Gastroesophageal sphincter (tissue), 4 donors: ENCODE measurements at regions not wholly inside any gene's neighbourhood (a gene's known extent, or its start where the extent isn't known, plus 50 kb on each side); places are given as distances from the start of the nearest gene placed in this dataset.

Experiments
- ATAC-seq: fragments of 150-250 bp; one replicate; pipeline ENCODE4 v1.9.1; 2016; ENCODE audit warnings: mild to moderate bottlenecking, moderate library complexity
- H3K27ac ChIP-seq, 4 donors: fragments of 200-600 bp; sonication (generic) in 3 of 4; 1 replicate in 3 of 4; 2 replicates in 1 of 4; pipeline ENCODE4 v1.5.1; 2016 to 2019
- H3K27me3 ChIP-seq: fragments of 200-600 bp; sonication (generic); one replicate; pipeline ENCODE4 v1.5.1; 2019
- H3K36me3 ChIP-seq, 2 donors: fragments of 200-600 bp; sonication (generic); one replicate each; pipeline ENCODE4 v1.5.1; 2019; ENCODE audit warnings: control low read depth in 1 of 2
- H3K4me1 ChIP-seq, 3 donors: fragments of 200-600 bp; sonication (generic); 1 replicate in 2 of 3; 2 replicates in 1 of 3; pipeline ENCODE4 v1.5.1; 2016 to 2019; ENCODE audit warnings: control low read depth in 2 of 3
- H3K4me3 ChIP-seq, 2 donors: fragments of 200-600 bp; sonication (generic); one replicate each; pipeline ENCODE4 v1.5.1; 2019; ENCODE audit warnings: mild to moderate bottlenecking in 1 of 2, moderate library complexity in 1 of 2
- H3K9me3 ChIP-seq, 3 donors: fragments of 200-600 bp; sonication (generic); one replicate each; pipeline ENCODE4 v1.5.1; 2017 to 2019; ENCODE audit warnings: control low read depth in 2 of 3
- CTCF ChIP-seq, 4 experiments: fragments of 200-600 bp in 2 of 4; fragments of 450-650 bp in 2 of 4; sonication (generic) in 1 of 4; IDR thresholded peaks; one replicate each; pipeline ENCODE4 v1.5.1; 2017 to 2019; ENCODE audit warnings: antibody characterized with exemption in 4 of 4, mild to moderate bottlenecking in 2 of 4, moderate library complexity in 2 of 4
- EP300 ChIP-seq: sonication (generic); formaldehyde crosslinking; IDR thresholded peaks from one replicate; pipeline ENCODE4 v1.6.1; 2017; ENCODE audit warnings: antibody characterized with exemption, mild to moderate bottlenecking
- POLR2A ChIP-seq, 2 donors: fragments of 450-650 bp; IDR thresholded peaks; one replicate each; pipeline ENCODE4 v1.6.1; 2017; ENCODE audit warnings: antibody characterized with exemption in 2 of 2, mild to moderate bottlenecking in 2 of 2, moderate library complexity in 1 of 2
- POLR2AphosphoS5 ChIP-seq: sonication (generic); formaldehyde crosslinking; IDR thresholded peaks from one replicate; pipeline ENCODE4 v1.6.1; 2017; ENCODE audit warnings: antibody characterized with exemption
- WGBS, 2 donors: methylation state at CpG; one replicate each; pipeline ENCODE4 v1.1.5; 2018; ENCODE audit warnings: low coverage in 1 of 2; 5-methylcytosine and 5-hydroxymethylcytosine counted together

GRCh38 chr4:13054420-13054970 lies 429.6 kb downstream of the RAB28 start:
- ATAC-seq, result peak; percentile 82
- 54 to 90% methylated on average over 2 to 3 of the region's 3 CpGs for WGBS, 2 donors

GRCh38 chr4:13047591-13047990 lies 436.5 kb downstream of the RAB28 start:
- Histone ChIP-seq H3K4me1 (no peaks in the 10 kb centered on the region), H3K9me3 (no peaks in the 10 kb centered on the region), H3K4me3 (no peak overlapping the region), H3K27ac (no peak overlapping the region), H3K36me3 (no peaks in the 10 kb centered on the region), H3K27me3 (no peaks in the 10 kb centered on the region)
- TF ChIP-seq POLR2A (IDR thresholded peaks at IDR 0.05) (no peak), CTCF (IDR thresholded peaks at IDR 0.05) (no peak), EP300 (no peak), POLR2AphosphoS5 (no peak)
- no peak for ATAC-seq
- 85 to 86% methylated on average over 4 of the region's 4 CpGs for WGBS, 2 donors

More at GRCh38 chr4:13054420-13054970, 429.6 kb downstream of the RAB28 start:
- TF ChIP-seq POLR2AphosphoS5 (no peak), EP300 (no peak), POLR2A (IDR thresholded peaks at IDR 0.05) (no peak), CTCF (IDR thresholded peaks at IDR 0.05) (no peak)
- H3K27ac ChIP-seq, result peak overlapping the region in 1 of 4 donors; percentile 1
- H3K4me3 ChIP-seq, result no peak overlapping the region
- no peaks in the 10 kb centered on the region for H3K27me3 ChIP-seq
- no peaks in the 10 kb centered on the region for H3K9me3 ChIP-seq
- no peaks in the 10 kb centered on the region for H3K36me3 ChIP-seq
- H3K4me1 ChIP-seq, result peaks cover 0 to 18% (median 0%) of the 10 kb centered on the region in 3 donors

GRCh38 chr4:13036841-13037240 lies 447.3 kb downstream of the RAB28 start:
- ATAC-seq, result no peak
- WGBS, 2 donors, result 74 to 87% methylated on average over 3 of the region's 3 CpGs
- Histone ChIP-seq H3K9me3 (no peaks in the 10 kb centered on the region), H3K4me3 (no peak overlapping the region), H3K27ac (no peak overlapping the region), H3K36me3 (no peaks in the 10 kb centered on the region), H3K27me3 (no peaks in the 10 kb centered on the region), H3K4me1 (no peaks in the 10 kb centered on the region)
- no peak for TF ChIP-seq POLR2A (IDR thresholded peaks at IDR 0.05)
- no peak for TF ChIP-seq EP300
- TF ChIP-seq CTCF (IDR thresholded peaks at IDR 0.05), result no peak
- no peak for TF ChIP-seq POLR2AphosphoS5

GRCh38 chr4:13032936-13033335 lies 451.2 kb downstream of the RAB28 start:
- Histone ChIP-seq H3K4me3 (no peak overlapping the region), H3K9me3 (no peaks in the 10 kb centered on the region), H3K27me3 (no peaks in the 10 kb centered on the region), H3K4me1 (no peaks in the 10 kb centered on the region), H3K36me3 (no peaks in the 10 kb centered on the region), H3K27ac (no peak overlapping the region)
- TF ChIP-seq CTCF (IDR thresholded peaks at IDR 0.05), result no peak
- no peak for TF ChIP-seq EP300
- no peak for TF ChIP-seq POLR2A (IDR thresholded peaks at IDR 0.05)
- TF ChIP-seq POLR2AphosphoS5, result no peak
- ATAC-seq, result no peak
- WGBS, 2 donors, result 67 to 71% methylated on average over 1 of the region's 1 CpG

- no peak overlapping the region for H3K4me3 ChIP-seq
- no peak for ATAC-seq
- no peaks in the 10 kb centered on the region for H3K9me3 ChIP-seq
- no peaks in the 10 kb centered on the region for H3K27me3 ChIP-seq
- H3K27ac ChIP-seq, result no peak overlapping the region
- TF ChIP-seq POLR2A (IDR thresholded peaks at IDR 0.05) (no peak), POLR2AphosphoS5 (no peak), CTCF (IDR thresholded peaks at IDR 0.05) (no peak), EP300 (no peak)
- WGBS, 2 donors, result 69 to 73% methylated on average over 7 of the region's 7 CpGs
- no peaks in the 10 kb centered on the region for H3K4me1 ChIP-seq
- H3K36me3 ChIP-seq, result no peaks in the 10 kb centered on the region
Measured at GRCh38 chr4:13024147-13025105, 459.7 kb downstream of the RAB28 start.
